ENCODE measurements at regions not wholly inside any gene's neighbourhood (a gene's known extent, or its start where the extent isn't known, plus 50 kb on each side); places are given as distances from the start of the nearest gene placed in this dataset.
"Not testable (repeated sequence)": the region's sequence is repeated elsewhere in the genome, so short reads cannot be mapped to it uniquely, and the experiment has no call there.

DNA sequence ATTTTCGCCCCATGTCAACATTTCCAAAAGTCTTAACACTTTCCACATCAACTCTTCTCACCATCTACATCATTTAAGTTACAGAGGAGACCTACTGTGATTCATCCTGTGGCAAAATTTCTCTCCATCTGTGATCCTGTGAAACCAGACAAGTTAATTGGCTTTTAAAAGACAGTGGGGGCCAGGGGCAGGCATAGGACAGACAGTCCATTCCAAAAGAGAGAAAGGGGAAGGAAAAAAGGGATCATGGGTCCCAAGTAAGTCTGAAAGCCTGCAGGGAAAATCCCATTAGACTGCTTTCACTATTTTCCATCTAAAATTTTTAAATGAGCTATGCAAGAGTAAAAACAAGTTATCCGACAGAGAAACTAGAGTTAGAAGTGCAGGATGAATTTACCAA lies 121.0 kb downstream of the MRPL57 start:
- no peak for TF ChIP-seq CTCF (IDR thresholded peaks at IDR 0.05; ENCODE audit: control insufficient read depth, insufficient read depth, low read depth, low read length, missing control alignments)
- DNase-seq (ENCODE audit: low read depth), result no peak
- peak overlapping the region; percentile 56 for H3K4me3 ChIP-seq (ENCODE audit: control insufficient read depth, low read depth, low read length)

DNA sequence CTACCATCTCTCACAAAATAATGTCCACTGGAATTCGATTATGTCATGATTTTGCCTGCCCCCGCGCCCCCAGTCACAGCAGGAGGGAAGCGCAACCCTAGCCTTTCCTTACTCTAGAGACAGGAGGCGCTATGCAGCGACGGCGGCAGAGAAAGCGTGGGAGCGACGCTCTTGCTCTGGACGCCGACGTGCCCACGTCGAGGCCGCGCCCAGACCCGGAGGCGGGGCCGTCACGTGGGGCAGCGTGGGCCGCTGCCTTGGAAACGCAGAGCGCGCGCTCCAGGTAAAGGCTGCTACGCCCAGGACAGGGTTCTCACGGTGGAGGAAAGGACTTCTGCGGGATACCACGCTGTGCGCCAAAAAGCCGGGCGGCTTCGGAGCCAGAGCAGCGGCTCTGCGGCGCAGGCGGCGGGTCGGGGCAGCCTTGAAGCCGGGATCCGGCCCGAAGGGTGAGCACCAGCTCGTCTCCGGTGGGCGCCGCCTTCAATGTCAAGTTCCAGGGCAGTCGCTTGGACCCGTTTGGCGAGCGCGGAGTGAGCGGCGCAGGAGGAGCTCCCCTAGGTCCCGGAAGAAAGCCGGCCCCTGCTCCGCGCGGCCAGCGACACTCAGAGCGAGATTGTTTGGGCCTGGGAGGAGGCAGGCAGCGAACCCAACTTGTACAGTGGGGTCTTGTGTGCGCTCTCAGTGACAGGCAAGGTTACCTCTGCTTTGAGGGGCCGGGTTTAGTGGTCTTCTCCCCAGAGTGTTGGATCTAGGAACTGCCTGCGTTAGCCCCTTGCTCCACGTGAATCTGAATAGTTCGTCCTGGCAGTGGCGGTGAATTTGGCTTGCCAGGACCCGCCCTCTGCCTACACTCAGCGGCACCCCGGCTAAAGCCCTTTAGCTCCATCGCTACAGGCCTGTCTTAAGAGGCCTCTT lies 121.7 kb downstream of the MRPL57 start:
- H3K4me3 ChIP-seq (ENCODE audit: control insufficient read depth, low read depth, low read length), result peak overlapping the region; percentile 56
- TF ChIP-seq CTCF (IDR thresholded peaks at IDR 0.05; ENCODE audit: control insufficient read depth, insufficient read depth, low read depth, low read length, missing control alignments), result peak; percentile 90
- peak; percentile 45 for DNase-seq (ENCODE audit: low read depth)

DNA sequence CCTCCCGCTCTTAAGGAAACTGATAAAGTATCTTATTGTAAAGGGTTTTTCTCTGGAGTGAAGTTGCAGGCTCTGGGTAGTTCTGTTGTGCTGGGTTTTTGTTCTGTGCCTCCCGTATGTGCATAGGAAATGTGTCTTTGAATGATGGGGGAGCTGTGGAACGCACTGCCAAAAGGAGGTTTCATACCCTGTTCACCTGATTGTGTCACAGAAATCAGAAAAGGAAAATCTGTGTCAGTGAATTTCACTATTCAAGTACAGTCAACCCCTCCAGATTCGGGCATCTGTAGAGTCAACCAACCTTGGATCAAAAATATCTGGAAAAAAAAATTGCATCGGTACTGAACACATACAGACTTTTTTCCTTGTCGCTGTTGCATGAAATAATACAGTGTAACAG lies 127.8 kb downstream of the MRPL57 start:
- DNase-seq (ENCODE audit: low read depth), result no peak
- no peak for TF ChIP-seq CTCF (IDR thresholded peaks at IDR 0.05; ENCODE audit: control insufficient read depth, insufficient read depth, low read depth, low read length, missing control alignments)
- H3K4me3 ChIP-seq (ENCODE audit: control insufficient read depth, low read depth, low read length), result no peak overlapping the region

DNA sequence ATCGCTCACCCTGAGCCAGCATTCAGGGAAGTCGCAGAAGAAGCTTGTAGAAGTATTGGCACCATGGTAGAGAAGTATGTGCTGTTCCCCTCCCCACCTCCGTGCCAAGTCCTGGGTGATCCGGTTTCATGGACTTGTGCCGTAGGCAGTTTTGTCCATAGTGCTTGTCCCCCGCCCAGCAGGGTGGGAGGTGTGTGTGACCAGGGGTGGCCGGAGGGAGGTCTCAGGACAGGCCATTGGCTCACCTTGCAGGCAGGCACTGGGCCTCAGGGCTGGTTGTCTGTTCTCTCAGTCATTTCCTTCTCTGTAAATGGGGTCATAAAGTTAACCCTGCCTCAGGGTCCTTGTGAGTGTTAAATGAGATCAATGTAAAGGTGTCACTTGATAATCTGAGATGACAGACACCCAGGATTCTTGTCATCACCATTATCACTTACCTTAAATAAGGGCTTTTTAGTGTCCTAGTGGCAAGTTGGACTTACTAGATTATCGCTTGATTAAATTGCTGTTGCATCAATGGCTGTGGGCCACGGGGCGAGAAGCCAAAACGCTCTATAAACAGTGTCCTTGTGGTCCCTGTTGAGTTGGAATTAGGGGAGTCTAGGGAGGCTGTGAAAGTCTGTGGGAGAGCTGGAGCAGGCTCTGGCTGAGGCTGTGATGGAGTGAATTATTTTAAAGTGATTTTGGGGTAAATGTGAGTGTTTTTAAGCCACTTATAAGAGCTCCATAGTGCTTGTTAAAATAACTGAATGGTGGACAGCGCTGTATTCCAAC lies 130.0 kb downstream of the MRPL57 start:
- H3K4me3 ChIP-seq (ENCODE audit: control insufficient read depth, low read depth, low read length); DNase-seq (ENCODE audit: low read depth): not testable (repeated sequence)

DNA sequence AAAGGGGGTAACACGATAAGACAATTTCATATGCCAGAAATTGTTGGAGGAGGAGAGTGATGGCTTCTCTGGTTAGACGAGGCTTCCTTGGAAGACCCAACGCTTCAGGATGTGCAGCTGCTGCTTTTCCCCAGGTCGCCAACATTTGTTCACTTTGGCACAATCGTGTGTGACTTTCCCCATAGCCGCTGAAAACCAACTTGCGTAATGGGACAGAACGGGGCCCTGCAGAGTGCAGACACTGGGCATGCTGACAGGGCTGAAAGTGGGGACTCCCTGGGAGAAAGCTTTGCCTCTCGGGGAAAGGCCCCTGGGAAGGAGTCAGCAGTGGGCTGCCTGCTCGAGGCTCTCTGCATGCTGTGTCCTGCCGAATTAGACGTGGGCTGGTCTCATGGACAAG lies 130.7 kb downstream of the MRPL57 start:
- DNase-seq (ENCODE audit: low read depth); H3K4me3 ChIP-seq (ENCODE audit: control insufficient read depth, low read depth, low read length): not testable (repeated sequence)

DNA sequence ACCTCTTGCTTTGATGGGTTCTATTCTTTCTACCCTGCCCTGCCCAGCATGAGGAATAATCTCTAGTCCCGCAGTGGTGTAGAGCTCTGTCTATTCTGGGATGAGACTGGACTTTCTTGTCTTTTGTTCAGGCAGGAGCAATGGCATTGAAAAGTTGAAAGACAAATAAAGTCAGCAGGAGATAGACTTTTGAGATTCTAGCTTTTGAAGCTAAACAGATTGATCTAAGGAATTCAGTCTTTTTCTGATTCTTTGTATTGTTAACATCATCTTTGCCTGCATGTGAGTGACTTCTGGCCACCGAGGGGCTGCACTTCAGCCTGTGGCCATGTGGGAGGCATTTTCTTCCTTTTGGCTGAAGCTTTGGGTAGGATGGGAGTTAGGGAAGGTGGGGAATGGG lies 132.4 kb downstream of the MRPL57 start:
- no peak overlapping the region for H3K4me3 ChIP-seq (ENCODE audit: control insufficient read depth, low read depth, low read length)
- TF ChIP-seq CTCF (IDR thresholded peaks at IDR 0.05; ENCODE audit: control insufficient read depth, insufficient read depth, low read depth, low read length, missing control alignments), result no peak
- no peak for DNase-seq (ENCODE audit: low read depth)

- DNase-seq (ENCODE audit: low read depth), result no peak
- TF ChIP-seq CTCF (IDR thresholded peaks at IDR 0.05; ENCODE audit: control insufficient read depth, insufficient read depth, low read depth, low read length, missing control alignments), result no peak
- H3K4me3 ChIP-seq (ENCODE audit: control insufficient read depth, low read depth, low read length), result no peak overlapping the region
Measured at GRCh38 chr13:21309542-21310172, 133.2 kb downstream of the MRPL57 start.

All from AG09309 (cell line).